ENCODE measurements at regions not wholly inside any gene's neighbourhood (a gene's known extent, or its start where the extent isn't known, plus 50 kb on each side); places are given as distances from the start of the nearest gene placed in this dataset.

DNA sequence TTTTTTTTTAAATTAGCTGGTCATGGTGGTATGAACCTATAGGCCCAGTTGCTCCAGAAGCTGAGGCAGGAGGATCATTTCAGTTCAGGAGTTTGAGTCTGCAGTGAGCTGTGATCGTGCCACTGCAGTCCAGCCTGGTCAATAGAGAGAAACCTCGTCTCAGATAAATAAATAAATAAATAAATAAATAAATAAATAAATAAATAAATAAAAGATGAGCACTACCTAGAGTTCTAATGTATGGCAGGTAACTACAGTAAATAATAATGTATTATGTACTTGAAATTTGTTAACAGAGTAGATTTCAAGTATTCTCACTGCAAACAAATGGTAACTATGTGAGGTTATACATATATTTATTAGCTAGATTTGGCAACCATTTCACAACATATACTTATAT, 697.9 kb upstream of the ID2 start:
- no peak for DNase-seq

DNA sequence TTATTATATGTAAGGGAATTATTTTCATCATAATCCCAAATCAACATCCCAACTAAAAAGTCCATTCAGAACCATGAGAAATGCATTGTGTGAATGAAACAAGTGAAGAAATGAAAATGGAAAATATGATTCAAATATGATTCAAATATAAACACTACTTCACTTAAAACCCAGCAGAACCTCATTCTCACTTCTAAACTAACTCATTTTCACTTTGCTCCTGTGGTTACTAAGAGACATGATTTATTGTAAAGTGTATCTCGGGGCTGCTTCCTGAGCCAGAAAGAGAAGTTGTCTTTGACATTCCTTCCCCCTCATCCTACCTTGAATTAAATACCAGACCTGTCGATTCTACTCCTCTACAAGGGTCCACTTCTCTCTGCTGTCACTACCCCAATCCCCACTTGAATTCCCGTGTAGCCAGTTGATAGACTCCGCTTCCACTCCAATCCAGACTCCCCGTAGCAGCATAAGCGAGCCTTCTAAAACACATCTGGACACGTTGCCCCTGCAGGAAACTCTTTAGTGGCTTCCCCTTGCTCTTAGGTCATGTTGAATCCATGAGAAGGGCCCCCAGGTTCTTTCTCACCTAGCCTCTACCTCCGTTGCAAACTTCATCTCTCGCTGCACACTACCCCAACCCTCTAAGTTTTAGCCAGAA, 697.0 kb upstream of the ID2 start:
- DNase-seq = no peak

DNA sequence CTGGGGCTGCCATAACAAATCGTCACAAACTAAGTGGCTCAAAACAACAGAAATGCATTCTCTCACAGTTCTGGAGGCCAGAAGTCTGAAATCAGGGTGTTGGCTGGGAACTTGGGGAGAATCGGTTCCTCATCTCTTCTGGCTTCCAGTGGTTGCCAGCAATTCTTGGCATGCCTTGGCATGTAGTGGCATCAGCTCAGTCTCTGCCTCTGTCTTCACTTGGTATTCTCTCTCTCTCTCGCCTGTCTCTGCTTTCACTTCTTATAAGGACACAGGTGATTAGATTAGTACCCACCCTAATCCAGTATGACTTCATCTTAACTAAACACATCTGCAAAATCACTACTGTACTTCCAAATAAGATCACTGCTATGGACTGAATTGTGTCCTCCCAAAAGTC, 695.4 kb upstream of the ID2 start:
- DNase-seq = no peak

DNA sequence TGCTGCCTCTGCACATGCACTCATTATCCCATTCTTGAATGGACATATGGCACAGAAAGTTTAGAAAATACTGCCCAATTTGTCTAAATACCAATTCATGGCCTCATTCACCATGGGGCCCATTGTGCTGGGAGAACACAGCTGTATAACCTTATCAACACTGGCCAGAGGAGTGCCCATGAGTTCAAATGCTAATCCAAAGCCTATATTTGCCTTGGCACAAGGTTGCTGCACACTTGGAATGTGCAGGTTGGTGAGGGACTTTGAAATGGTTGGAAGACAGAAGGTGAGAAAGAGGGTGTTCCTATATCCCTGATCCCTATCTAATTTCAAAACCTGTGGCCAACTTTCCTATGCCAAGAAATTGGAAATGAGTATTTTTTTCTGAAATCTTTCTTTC, 693.9 kb upstream of the ID2 start:
- DNase-seq = no peak

DNA sequence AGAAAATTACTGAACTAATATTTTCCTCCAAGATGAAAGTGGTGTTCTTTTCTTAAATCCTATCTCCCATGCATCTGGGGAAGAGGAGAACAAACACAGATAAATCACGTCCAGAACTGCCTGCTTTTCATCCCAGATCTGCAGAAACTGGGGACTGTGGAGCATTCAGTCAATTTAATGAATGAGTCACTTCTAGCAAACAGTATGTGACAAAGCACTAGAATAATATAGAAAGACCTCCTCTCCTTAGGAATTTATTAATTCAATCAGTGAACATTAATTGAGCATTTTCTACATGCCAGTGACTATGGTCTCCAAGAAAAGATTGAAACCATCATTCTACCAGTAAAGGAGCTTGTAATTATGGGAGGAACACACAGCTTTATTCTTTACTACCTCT, 693.4 kb upstream of the ID2 start:
- DNase-seq = no peak

DNA sequence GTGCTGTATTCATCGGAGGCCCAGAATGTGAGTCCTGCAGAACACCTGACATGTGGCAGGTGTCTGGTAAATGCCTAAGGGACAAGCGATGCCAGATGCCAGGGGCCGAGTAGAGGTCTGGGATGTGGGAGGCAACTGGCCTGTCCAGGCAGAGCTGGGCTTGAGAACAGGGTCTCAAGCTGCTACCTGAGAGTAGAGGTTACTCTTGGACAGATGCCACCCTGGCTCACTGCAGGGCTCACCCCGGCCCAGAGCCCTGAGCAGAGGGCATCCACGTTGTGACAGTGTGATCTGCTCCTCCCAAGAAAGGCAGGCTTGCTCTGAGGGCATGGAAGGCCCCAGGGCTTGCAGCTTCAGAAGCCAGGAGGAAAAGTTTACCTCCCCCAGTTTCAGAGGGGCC, 692.0 kb upstream of the ID2 start:
- DNase-seq = no peak

DNA sequence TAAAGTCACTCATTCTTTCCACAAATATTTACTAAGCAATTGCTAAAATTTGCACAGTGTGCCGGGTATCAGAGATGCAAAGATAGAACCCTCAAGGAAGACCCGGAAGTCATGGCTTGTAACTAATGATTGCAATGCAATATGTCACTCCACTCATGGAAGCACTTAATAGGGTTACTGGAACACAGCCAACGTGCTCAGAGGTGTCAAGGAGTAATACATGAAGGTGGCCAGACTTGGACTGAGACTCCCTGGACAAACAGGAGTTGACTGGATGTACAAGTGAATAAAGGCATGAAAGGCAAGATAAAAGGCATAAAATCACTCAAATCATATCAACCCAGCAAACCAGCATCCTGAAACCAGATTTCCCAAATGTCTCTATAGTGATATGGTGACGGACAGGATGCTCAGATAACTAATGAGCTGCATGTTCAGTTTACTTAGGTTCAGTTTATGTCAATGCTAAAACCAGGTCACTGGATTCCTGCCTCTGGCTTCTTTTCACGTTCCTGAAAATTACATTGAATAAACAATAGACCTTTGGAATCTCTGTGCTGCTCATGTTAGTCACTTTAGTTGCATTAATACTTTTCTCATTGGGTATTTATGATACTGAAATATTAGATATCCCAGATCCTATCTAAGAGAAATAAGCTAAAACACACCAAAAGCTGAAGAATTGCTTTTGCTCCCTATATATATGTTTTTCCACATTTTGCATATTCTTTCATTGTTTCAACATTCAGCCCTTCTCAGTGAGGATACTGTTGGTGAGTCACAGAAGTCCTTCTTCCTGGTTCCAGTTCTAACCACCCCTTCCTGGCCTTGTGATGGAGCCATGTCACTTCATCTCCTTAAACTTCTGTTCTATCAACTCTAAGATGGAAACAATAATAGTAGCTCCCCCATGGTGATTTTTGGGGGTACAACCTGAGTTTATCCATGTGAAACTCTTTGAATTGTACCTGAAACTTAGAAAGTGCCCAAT, 688.9 kb upstream of the ID2 start:
- DNase-seq = peak; percentile 31 to 66 (median 60)

DNA sequence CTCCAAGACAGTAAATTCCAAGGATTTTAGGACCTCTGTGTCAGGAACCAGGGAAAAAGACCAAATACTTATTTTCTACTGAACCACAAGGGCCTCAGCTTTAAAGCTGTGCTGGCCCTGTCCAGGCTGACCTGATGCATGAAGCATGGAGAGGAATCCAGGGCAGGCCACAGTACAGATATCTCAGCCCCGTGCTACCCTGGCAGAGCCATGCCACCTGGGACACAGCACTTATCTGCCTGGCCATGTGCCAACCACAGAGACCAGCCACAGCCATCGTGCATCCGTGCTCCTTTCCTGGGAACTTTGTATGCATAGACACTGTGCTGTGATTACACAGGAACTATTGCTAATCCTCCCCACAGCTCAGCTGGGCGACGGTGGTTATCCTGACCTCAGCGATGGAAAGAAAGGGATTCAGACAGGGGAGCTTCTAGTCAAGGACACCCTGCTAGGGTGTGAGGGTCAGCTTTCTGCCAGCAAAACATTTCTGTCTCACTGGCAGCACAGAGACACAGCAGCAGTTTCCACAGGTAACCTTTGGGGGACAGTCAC, 687.4 kb upstream of the ID2 start:
- DNase-seq = no peak

DNA sequence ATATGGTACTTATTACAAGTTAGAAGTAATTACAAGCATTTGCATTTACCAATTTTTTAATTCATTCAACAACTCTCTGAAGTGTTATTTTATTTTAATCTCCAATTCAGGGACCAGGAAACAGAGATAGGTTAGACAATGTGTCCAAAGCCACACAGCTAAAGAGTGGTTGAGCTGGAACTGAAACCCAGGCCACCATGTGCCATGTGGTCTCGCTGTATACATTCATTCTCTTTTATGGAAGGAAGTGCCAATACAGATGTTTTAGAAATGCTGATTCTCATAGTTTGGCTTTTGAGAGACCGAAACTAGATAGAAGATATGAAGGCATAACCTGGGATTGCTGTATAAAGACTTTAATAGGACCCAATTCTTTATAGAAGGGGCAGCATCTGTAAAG, 684.6 kb upstream of the ID2 start:
- peak in 2 of 4 experiments; percentile 13 to 40 for DNase-seq

DNA sequence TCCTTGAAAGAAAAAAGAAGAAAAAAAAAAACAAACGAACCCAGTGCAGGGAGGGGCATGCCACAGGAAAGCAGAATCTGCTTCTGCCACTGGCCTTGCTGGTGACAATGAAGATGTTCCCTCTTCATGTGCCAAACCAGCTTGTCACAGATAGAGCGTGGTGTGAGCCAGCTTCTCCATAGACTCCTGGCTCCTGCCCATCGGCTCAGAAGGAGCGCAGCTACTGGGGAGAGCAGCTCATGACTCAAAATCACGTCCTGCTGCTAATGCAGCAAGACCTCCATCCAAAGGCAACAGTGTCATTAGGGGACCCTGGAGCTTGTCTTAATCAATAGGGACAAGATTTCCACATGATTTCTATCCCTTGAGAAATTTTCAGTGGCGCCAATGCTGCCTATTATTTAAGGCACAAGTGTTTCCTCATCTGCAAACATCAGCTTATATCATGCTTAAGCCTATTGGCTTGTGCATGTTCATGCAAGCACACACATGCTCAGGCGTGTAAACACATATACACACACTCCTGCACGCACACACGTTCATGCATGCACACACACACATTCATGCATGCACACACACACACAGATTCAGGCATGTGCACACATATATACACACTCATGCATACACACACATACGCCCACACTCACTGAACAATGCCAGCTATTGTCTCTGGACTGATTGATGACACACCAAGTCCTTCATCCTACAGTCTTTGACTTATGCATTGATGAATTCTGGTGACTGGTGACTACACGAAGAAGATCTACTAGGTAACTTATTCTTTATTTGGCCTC, 682.0 kb upstream of the ID2 start:
- no peak for DNase-seq

DNA sequence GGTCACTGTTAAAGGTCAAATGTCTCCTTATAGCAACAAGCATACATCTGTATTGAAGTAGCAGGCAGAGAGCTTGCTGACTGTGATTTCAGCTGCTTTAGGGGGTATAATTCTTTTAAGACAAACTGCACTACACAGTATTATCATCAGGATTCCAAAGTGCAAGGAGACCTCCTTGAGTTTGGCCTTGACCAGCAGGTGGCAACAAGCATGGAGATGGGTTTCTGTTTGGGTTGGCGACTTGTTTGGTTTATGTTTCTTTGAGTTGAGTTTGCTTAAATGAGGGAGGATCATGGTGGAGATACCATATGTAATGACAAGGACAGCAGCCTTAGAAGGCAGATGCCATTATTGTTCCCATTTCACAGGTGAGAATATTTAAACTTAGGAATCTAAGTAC, 681.0 kb upstream of the ID2 start:
- DNase-seq = peak in 1 of 4 experiments; percentile 19

DNA sequence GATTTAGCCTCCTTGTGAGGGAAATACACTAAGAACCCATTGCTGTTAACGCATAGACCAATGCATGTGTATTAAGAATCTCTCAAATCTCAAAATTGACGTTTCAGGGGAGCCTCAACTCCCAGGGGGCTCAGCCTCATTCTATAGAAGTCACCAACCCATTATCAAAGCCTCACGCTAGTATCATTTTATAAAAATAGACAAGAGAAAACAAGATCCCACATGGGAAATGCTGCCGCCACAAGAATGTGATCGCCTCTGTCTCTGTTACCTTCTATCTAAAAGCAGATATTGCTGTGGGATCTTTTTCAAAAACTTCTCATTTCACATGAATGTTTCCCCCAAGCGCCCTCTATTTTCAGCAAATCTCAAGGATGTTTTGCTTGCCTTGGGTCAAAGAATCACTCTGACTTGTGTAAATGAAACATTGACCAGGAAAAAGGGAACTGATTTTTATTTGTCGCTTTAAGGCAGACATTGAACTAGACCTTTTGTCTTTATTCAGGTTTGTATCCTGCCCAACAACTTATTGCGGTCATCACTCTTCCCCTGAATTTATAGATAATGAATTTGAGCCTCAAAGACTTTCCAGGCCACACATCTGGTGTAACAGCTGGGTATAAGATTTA, 679.0 kb upstream of the ID2 start:
- no peak for DNase-seq

DNA sequence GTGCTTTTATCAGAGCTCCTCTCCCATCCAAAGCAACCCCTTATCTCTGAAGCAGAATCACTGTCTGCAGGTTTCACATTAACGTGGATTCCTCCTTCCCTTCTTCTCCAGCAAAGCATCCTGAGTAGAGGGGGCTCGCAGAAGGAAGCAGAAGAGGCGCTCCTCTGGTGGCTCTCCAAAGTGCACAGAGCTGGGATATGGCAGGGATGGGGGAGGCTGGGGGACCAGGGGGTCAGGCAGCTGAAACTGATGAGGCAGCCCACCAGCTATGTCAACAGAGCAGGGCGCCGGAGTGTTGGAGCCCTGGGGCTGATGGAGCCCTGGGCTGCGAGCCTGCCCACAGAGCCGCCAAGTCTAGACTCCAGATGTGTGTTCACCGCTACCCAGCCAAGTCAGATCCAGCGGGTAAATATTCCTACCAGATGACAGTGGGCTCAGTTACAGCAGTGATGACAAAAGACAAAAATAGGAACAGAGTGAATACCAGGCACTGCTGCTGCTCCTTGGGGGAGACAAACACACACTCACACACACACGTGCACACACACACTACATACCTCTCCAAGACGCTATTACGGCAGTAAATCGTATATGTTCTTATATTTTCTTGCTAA, 678.3 kb upstream of the ID2 start:
- DNase-seq = peak in 1 of 4 experiments; percentile 6

DNA sequence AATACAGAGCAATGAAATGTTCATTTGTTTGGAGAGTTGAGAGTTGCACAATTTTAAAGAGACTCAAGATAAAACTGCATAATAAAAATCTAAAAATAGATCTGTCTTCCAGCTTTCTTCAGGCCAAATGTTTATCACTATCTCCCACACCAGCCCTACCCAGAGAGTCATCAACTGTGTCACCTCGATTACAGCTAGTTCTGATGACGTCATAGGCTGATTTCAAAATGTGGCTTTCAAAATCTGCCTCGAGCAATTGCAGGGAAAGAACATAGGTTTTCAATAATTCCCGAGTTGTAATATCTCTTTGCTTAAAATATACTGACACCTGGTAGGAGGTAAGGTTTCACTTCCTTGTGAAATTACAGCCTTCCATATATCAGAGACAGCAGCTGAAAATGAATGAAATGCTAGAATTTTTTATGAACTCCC, 677.6 kb upstream of the ID2 start:
- DNase-seq = peak; percentile 75 to 90 (median 84)

DNA sequence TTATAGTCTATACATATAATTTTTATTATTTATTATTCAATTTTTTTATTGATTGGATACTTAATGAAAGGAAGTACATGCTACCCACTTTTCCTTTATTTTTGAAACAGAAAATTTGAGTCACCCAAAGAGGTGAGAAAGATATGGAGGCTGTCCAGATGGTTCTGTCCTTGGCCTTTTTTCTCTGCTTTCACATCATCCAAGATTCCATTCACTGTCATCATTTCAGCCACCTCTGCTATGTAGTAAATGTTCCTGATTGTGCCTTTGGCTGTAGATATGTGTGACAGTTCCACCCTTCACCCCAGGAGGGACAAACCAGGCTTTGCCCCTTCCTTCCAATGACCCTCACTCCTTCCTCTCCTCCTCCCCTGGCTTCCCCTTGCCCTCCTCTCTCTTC, 675.7 kb upstream of the ID2 start:
- no peak for DNase-seq

DNA sequence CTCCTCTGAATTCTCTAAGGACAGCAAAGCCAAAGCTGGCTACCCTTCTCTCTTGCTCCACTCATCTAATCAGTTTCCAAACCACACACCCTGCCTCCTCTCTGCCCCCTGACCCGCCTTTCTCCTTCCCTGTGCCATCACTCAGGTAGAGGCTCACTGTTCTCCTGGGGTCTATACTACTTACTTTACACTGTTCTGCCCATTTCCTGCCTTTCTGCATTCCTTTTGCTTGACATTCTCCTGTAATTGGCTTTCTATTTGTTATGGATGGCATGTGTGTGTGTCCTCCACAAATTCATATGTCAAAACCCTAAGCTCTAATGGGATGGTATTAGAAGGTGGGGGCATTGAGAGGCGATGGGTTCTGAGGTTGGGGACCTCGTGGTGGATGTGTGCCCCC, 675.2 kb upstream of the ID2 start:
- no peak for DNase-seq

DNA sequence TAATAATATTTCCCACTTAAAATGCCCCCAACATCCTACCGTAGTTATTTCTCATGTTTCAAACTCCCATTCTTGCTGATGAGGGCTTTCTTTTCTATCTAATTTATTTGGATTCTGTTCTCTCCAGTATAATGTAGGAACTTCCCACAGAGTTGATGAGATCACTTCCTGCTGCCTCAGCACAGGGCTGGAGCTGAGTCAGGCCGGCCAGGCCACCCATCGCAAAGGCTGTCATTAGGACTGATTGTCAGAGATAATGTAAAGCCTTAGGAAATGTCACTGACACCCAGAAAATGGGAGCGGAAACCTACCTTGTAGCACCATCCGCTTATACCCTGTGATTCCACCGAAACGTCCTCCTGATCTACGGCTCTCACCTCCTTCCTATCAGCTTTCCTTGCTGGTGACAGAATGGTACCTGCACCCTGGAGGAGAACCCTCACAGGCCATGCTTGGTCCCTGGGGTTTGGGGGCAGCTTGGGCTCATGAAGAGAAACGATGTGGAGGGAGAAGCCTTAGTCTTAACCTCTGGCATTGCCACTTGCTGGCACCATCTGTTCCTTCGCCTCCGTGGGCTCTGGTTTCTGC, 672.8 kb upstream of the ID2 start:
- DNase-seq = peak; percentile 76 to 90 (median 87)

DNA sequence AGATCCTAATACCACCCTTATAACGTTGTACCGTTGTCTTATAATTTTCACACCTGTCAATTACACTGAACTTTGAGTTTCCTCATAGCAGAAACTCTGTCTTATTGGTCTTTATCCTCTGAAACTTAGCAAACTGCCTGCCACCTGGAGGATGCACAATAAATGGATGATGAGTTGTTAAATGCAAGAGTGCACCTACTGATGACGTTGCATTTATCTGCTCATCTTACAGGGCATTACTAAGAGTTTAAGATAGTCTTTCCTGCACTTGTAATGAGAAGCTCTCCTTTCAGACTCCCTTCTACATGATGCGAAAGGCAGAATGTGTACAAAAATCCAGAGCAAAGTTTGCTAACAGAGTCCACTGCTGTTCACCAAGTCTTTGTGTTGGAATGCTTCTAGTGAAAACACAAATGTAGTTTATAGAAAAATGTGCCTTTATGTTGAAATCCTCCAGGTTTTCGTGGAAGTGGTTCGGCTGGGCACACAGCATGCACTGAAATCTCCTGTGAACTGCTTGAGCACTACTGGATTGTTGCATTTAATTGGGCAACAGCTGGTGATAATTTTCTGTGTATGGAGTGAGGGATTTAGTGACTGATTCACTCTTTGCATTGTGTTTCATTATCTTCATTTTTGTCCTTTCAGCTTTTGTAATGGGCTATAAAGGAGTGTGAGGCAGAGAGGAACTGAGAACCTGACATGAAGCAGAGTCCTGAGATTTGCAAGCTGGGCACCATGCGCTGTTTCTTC, 665.8 kb upstream of the ID2 start:
- DNase-seq = no peak

DNA sequence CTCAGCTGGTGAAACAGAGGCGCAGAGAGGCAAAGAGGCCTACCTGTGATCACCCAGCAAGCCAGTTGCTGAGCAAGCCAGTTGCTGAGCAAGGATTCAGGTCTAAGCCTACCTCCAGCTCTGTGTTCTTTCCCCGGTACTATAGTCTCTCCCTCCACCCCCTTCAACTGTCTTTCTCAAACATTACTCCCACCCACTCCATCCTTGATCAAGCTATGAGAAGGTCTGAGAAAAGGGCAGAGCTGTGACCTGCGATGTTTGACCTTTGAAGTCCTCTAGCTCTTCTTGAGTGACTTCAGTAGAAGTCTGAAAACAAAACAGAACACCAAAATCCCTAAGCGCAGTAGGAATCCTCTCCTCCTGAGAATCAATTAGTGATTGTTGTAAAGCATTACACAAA, 665.2 kb upstream of the ID2 start:
- no peak for DNase-seq

DNA sequence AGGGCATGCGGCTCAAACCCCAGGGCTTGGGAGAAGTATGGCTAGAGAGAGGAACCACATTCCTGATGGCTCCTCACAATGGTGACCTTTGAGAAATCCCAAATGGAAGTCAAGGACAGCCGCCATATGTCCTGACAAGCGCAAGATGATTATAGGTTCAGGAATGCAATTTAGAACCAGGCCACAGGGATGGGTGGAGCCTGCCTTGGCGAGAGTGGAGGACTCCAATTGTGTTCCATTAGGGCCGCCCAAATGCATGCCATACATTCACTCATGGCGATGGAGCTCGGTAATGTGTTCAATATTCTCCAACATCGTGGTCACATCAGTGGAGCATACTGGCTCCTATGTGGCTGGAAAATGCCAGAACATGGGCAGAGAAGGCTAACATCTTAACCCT, 662.9 kb upstream of the ID2 start:
- DNase-seq = no peak

DNA sequence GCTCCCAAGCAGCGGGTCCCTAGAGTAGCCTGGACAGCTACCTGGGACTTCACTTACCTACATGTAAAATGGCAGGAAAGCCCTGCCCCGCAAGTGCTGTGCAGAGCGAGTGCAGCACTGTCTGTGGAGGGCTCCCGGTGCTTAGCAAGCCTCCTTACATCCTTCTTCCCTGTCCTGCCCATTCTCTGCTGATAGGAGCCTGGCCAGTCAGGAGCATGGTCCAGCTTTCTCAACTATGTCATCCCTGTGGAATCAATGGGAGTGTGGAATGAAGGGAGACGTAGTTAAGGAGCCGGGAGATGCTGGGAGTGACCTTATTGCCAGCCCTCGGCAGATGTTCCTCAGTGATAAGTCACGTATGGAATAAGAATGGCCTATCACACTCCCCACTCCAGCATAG, 661.9 kb upstream of the ID2 start:
- DNase-seq = no peak

All from suppressor macrophage (primary cell).